OCI-LY7 (cell line): ENCODE measurements at regions not wholly inside any gene's neighbourhood (a gene's known extent, or its start where the extent isn't known, plus 50 kb on each side); places are given as distances from the start of the nearest gene placed in this dataset.

Source experiments
- EZH2phosphoT487 ChIP-seq: fragments of 200-600 bp; sonication (generic); IDR thresholded peaks from 2 replicates; pipeline ENCODE4 v1.6.1; 2018; ENCODE audit warnings: low read depth, borderline replicate concordance, mild to moderate bottlenecking, mixed run types, antibody characterized with exemption, low read length, moderate library complexity, mixed read lengths
- TF ChIP-seq, protein P1 (sequence below): fragments of 200-600 bp; sonication (generic); conservative IDR thresholded peaks from 2 replicates; pipeline ENCODE4 v1.5.1; 2014; ENCODE audit warnings: mild to moderate bottlenecking, antibody characterized with exemption, low read length, moderate library complexity, mixed read lengths

- TF ChIP-seq, protein P1, sequence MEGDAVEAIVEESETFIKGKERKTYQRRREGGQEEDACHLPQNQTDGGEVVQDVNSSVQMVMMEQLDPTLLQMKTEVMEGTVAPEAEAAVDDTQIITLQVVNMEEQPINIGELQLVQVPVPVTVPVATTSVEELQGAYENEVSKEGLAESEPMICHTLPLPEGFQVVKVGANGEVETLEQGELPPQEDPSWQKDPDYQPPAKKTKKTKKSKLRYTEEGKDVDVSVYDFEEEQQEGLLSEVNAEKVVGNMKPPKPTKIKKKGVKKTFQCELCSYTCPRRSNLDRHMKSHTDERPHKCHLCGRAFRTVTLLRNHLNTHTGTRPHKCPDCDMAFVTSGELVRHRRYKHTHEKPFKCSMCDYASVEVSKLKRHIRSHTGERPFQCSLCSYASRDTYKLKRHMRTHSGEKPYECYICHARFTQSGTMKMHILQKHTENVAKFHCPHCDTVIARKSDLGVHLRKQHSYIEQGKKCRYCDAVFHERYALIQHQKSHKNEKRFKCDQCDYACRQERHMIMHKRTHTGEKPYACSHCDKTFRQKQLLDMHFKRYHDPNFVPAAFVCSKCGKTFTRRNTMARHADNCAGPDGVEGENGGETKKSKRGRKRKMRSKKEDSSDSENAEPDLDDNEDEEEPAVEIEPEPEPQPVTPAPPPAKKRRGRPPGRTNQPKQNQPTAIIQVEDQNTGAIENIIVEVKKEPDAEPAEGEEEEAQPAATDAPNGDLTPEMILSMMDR, result no peak
- no peak for TF ChIP-seq EZH2phosphoT487
Measured at GRCh38 chr18:72119082-72119481, 425.1 kb downstream of the CBLN2 start.
